ENCODE measurements at regions not wholly inside any gene's neighbourhood (a gene's known extent, or its start where the extent isn't known, plus 50 kb on each side); places are given as distances from the start of the nearest gene placed in this dataset.
"Not testable (repeated sequence)": the region's sequence is repeated elsewhere in the genome, so short reads cannot be mapped to it uniquely, and the experiment has no call there.

DNA sequence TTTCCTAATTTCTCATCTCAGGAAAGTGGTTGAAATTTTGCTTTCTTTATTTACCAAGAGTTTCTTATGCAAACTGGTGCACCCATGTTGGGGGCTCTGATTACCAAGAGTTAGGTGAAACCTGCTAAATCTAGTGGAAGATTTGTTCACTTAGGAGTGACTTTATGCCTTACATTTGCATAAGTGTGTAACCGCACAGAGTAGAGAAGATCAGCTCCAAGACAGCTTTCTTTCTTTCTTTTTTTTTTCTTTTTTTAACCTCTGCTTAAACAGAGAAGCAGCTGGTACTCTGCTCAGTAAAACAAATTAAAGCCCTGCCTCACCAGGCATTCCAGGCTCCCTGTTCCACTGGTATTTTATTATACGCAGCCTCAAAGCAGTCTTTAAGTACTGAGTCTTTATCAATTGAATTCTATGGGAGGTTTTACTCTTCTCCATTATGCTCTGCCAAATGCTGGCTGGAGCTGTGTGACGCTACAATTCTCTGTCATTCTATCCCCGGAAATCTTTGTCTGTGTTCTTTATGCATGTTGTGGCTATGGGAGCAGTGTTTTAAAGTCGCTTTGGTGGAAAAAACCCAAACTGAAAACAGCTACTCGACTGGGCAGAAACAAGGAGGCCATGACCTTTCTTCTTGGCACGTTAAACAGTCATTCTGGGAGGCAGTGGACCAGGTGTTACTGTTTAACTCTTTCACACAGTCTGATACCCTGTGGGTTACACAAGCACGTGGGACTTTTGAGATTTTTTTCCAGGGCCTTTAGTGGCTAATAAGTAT, 55.2 kb upstream of the GBE1 start:
- DNase-seq, result no peak

DNA sequence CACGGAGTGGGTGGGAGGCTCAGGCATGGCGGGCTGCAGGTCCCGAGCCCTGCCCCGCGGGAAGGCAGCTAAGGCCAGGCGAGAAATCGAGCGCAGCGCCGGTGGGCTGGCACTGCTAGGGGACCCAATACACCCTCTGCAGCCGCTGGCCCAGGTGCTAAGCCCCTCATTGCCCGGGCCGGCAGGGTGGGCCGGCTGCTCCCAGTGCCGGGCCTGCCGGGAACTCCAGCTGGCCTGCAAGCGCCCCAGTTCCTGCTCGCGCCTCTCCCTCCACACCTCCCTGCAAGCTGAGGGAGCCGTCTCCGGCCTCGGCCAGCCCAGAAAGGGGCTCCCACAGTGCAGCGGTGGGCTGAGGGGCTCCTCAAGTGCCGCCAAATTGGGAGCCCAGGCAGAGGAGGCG, 50.7 kb upstream of the GBE1 start:
- not testable (repeated sequence) for DNase-seq
